ENCODE measurements at regions not wholly inside any gene's neighbourhood (a gene's known extent, or its start where the extent isn't known, plus 50 kb on each side); places are given as distances from the start of the nearest gene placed in this dataset.

GRCh38 chr7:155375337-155376277, 77.9 kb downstream of the INSIG1 start:
- Mint-ChIP-seq H3K27ac (no peak overlapping the region), H3K4me1 (peaks cover 48% of the 10 kb centered on the region), H3K4me3 (peak overlapping the region; percentile 88), H3K27me3 (peaks cover 82% of the 10 kb centered on the region), H3K9me3 (ENCODE audit: insufficient read depth) (no peaks in the 10 kb centered on the region)
- Histone ChIP-seq H3K4me1 (ENCODE audit: control insufficient read depth in 2 of 2, insufficient read depth in 2 of 2, low read length in 2 of 2) (peaks cover 68 to 83% of the 10 kb centered on the region in 2 donors), H3K27ac (ENCODE audit: low read length in 2 of 2) (no peak overlapping the region), H3K9me3 (ENCODE audit: control extremely low read depth in 1 of 3, control insufficient read depth in 2 of 3, insufficient read depth in 1 of 3, low read length in 2 of 3) (peaks cover 0 to 32% (median 0%) of the 10 kb centered on the region in 3 donors), H3K27me3 (replicated peaks in 1 of 4; ENCODE audit: control extremely low read depth in 1 of 4, control insufficient read depth in 3 of 4, insufficient read depth in 4 of 4, low read length in 3 of 4) (peaks cover 0 to 95% (median 87%) of the 10 kb centered on the region in 4 experiments), H3K4me3 (ENCODE audit: control extremely low read depth in 1 of 5, extremely low read depth in 1 of 5, insufficient read depth in 1 of 5, low read depth in 2 of 5, low read length in 4 of 5) (no peak overlapping the region), H4K20me1 (ENCODE audit: control insufficient read depth, insufficient read depth, low read length, poor library complexity, severe bottlenecking) (peaks cover 8% of the 10 kb centered on the region), H3K36me3 (replicated peaks in 1 of 2; ENCODE audit: control extremely low read depth in 1 of 2, control insufficient read depth in 1 of 2, extremely low read depth in 1 of 2, insufficient read depth in 2 of 2, low read length in 1 of 2) (no peaks in the 10 kb centered on the region), H3K79me2 (ENCODE audit: control insufficient read depth, insufficient read depth, low read length) (no peaks in the 10 kb centered on the region), H3K4me2 (replicated peaks; ENCODE audit: low read depth, low read length, poor library complexity, severe bottlenecking) (peak overlapping the region; percentile 90), H2AFZ (ENCODE audit: insufficient read depth, low read depth, low read length, poor library complexity, severe bottlenecking) (no peak overlapping the region), H3K9ac (ENCODE audit: low read length) (peak overlapping the region; percentile 48)
- CTCF ChIA-PET, result interaction anchor here (0.6 to 1.6 kb wide), 2 partner anchors 31 to 349 kb away, joined by 4 read pairs; no protein-coding TSS in a partner anchor
- TF ChIP-seq, protein P1, sequence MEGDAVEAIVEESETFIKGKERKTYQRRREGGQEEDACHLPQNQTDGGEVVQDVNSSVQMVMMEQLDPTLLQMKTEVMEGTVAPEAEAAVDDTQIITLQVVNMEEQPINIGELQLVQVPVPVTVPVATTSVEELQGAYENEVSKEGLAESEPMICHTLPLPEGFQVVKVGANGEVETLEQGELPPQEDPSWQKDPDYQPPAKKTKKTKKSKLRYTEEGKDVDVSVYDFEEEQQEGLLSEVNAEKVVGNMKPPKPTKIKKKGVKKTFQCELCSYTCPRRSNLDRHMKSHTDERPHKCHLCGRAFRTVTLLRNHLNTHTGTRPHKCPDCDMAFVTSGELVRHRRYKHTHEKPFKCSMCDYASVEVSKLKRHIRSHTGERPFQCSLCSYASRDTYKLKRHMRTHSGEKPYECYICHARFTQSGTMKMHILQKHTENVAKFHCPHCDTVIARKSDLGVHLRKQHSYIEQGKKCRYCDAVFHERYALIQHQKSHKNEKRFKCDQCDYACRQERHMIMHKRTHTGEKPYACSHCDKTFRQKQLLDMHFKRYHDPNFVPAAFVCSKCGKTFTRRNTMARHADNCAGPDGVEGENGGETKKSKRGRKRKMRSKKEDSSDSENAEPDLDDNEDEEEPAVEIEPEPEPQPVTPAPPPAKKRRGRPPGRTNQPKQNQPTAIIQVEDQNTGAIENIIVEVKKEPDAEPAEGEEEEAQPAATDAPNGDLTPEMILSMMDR (IDR thresholded peaks at IDR 0.05), result no peak
- no peak for TF ChIP-seq EZH2 (IDR thresholded peaks at IDR 0.05; ENCODE audit: borderline replicate concordance, insufficient read depth, low read depth, low read length, poor library complexity, severe bottlenecking)
- intact Hi-C loops (cut with micrococcal nuclease), result loop anchor here (5.0 to 10.0 kb wide), 3 partner anchors 92 to 371 kb away; partner anchors contain the start of gene PAXIP1
- POLR2A ChIA-PET, result no interaction called here
- DNase-seq (peak; percentile 51), ATAC-seq (ENCODE audit: low read depth) (no peak)
- 5% methylated on average over 8 of the region's 16 CpGs for WGBS (ENCODE audit: insufficient coverage)

Data from B cell (primary cell).